WI38 (cell line): ENCODE measurements at regions not wholly inside any gene's neighbourhood (a gene's known extent, or its start where the extent isn't known, plus 50 kb on each side); places are given as distances from the start of the nearest gene placed in this dataset.
"Not testable (repeated sequence)": the region's sequence is repeated elsewhere in the genome, so short reads cannot be mapped to it uniquely, and the experiment has no call there.

ENCODE experiments used
- H3K4me3 ChIP-seq: 2 replicates; pipeline ENCODE4 v1.5.1; 2011; ENCODE audit warnings: low read depth, mild to moderate bottlenecking, control low read depth, low read length
- TF ChIP-seq, protein P1 (sequence below): IDR thresholded peaks from 2 replicates; pipeline ENCODE4 v1.5.1; 2012; ENCODE audit warnings: low read depth, mild to moderate bottlenecking, control low read depth, low read length

DNA sequence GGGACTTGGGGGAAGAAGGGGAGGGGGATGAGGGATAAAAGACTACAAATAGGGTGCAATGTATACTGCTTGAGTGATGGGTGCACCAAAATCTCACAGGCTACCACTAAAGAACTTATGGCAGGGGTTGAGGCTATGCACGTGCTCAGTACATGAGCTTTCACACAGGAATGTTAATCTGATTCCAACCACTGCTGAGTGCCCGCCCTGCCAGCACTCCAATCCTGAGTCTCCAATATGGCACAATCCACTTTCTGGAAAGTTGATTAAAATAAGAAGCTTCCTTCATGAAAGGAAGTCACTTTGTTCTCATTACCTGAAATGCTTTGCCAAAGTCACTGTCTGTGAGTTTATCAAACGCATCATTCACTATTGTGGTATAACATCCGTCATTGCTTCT lies 463.0 kb downstream of the IRS2 start:
- TF ChIP-seq, protein P1, sequence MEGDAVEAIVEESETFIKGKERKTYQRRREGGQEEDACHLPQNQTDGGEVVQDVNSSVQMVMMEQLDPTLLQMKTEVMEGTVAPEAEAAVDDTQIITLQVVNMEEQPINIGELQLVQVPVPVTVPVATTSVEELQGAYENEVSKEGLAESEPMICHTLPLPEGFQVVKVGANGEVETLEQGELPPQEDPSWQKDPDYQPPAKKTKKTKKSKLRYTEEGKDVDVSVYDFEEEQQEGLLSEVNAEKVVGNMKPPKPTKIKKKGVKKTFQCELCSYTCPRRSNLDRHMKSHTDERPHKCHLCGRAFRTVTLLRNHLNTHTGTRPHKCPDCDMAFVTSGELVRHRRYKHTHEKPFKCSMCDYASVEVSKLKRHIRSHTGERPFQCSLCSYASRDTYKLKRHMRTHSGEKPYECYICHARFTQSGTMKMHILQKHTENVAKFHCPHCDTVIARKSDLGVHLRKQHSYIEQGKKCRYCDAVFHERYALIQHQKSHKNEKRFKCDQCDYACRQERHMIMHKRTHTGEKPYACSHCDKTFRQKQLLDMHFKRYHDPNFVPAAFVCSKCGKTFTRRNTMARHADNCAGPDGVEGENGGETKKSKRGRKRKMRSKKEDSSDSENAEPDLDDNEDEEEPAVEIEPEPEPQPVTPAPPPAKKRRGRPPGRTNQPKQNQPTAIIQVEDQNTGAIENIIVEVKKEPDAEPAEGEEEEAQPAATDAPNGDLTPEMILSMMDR, result no peak
- no peak overlapping the region for H3K4me3 ChIP-seq

DNA sequence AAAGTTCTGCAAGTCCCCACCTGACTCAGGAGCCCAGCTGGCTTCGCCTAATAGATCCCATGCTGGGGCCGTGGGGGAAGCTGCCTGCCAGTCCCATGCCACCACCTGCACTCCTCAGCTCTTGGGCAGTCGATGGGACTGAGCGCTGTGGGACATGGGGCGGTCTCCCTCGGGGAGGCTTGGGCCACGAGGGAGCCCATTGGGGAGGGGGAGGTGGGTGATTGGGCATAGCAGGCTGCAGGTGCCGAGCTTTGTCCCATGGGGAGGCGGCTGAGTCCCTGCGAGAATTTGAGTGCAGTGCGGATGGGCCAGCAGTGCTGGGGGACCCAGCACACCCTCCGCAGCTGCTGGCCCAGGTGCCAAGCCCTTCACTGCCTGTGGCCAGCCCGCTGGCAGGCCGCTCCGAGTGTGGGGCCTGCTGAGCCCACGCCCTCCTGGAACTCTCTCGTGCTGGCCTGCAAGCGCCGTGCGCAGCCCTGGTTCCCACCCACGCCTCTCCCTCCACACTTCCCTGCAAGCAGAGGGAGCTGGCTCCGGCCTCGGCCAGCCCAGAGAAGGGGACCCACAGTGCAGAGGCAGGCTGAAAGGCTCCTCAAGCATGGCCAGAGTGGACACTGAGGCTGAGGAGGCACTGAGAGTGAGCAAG lies 467.3 kb downstream of the IRS2 start:
- TF ChIP-seq, protein P1, result no peak
- no peak overlapping the region for H3K4me3 ChIP-seq

DNA sequence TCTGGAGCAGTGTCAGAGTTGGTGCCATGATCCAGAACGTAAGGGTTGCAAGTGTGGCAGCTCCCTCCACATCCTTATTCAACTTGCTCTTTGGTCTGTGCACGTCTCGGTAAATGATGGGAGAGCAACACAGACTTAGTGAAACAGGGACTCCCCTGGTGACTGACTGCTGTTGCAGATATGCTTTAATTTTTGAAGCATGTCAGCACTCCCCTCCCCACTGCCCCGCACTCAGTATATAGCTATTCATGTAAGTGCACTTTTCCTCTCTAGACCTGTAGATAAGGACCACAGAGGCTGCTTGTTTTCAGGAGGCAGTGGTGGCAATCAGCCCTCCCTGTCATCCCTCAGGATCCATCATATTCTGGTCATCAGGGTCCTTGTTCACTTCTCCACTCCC lies 470.9 kb downstream of the IRS2 start:
- TF ChIP-seq, protein P1, result no peak
- no peak overlapping the region for H3K4me3 ChIP-seq

DNA sequence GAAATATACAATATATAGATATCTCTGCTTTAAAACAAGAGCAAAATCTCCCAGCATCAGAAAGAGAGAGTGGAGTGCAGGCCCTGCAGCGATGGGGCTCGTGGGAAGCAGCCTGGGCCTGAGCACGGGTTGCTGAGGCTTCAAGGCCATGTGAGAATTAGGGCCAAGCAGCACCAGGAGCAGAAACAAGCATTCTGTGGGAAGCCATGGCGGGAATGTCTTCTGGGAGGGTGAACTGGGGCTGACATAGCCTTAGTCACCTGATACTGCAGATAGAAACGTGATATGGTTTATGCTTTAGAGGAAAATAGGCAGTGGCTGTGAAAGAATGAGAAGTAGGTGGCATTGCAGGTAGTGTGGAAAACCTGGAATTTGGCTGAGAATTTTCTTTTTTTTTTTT lies 472.3 kb downstream of the IRS2 start:
- TF ChIP-seq, protein P1, result no peak
- H3K4me3 ChIP-seq, result no peak overlapping the region

DNA sequence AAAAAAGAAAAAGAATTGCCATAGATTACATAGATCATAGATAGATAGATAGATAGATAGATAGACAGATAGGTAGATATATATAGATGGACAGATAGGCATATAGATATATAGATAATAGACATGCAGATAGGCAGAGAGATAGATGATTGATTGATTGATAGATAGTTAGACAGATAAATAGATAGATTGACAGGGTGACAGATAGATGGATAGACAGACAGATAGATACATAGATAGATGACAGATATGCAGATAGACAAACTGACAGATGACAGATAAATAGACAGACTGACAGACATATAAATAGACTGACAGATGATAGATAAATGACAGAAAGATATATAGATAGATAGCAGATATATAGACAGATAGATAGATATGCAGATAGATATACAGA lies 474.0 kb downstream of the IRS2 start:
- TF ChIP-seq, protein P1, result no peak
- no peak overlapping the region for H3K4me3 ChIP-seq

DNA sequence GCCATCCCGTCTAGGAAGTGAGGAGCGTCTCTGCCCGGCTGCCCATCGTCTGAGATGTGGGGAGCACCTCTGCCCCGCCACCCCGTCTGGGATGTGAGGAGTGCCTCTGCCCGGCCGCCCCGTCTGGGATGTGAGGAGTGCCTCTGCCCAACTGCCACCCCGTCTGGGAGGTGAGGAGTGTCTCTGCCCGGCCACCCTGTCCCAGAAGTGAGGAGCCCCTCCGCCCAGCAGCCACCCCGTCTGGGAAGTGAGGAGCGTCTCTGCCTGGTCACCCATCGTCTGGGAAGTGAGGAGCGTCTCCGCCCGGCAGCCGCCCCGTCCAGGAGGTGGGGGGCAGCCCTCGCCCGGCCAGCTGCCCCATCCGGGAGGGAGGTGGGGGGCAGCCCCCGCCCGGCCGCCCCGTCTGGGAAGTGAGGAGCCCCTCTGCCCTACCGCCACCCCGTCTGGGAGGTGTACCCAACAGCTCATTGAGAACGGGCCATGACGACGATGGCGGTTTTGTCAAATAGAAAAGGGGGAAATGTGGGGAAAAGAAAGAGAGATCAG lies 474.9 kb downstream of the IRS2 start:
- not testable (repeated sequence) for H3K4me3 ChIP-seq

DNA sequence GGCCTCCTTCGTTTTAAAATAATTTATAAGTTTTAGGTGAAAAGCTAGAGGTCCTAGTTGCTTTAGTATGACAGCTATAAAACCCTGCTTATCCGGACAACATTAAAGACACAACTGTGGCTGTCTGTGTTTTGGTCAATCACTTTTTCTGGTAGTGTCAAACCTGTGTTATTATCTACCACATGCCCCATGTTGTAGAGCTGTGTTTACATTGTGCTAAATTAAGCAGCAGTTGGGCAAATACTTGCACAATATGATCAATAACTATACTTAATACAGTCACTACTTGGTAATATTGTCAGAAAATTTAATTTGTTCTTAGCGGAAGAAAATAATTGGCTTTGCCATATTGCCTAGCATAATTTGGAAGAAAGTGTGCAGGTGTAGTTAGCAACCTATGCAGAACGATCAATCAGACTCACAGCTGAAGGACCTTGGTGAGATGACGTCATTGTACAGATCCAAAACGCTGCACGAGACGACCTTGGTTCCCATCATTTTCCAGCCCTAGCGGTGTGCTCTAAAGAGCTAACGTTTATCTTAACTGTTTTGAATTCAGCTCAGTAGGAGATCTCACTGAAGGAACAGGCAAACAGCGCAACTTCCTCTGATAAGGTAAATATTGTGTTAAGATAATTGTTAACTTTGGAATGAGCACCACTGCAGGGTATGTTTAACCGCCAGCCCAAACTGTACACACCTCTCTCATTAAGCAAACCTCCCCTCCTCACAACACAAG lies 476.6 kb downstream of the IRS2 start:
- H3K4me3 ChIP-seq, result no peak overlapping the region
- TF ChIP-seq, protein P1, result no peak
